ENCODE measurements at regions not wholly inside any gene's neighbourhood (a gene's known extent, or its start where the extent isn't known, plus 50 kb on each side); places are given as distances from the start of the nearest gene placed in this dataset.

DNA sequence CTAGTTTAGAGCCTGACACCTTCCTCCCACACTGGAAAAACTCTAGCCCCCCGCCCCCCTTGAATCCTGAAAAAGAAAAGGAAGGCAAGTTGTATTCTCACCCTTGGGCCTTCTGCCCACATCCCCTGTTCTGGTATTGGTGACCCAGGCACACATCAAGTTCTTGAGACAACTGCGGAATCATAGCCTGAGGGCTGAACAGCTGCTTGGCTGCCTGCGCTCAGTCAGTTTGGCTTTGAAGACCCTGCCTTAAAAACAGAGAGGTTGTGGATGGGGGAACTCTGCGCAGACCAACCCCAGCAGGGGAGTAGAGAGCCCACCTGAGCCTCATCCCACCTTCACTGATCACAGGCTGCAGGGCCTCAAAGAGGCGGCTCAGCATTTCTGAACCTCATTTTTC is 229.2 kb downstream of the ANAPC1 start:
- no peaks in the 10 kb centered on the region for H3K36me3 ChIP-seq (ENCODE audit: control insufficient read depth, insufficient read depth, low read length)
- peaks cover 22% of the 10 kb centered on the region for H3K4me1 ChIP-seq (ENCODE audit: control insufficient read depth, insufficient read depth, low read length)
- no CpG with 5 or more reads among the region's 5 CpGs for WGBS (ENCODE audit: insufficient coverage, low lambda C conversion rate)
- DNase-seq: no peak
- no peak overlapping the region for H3K27ac ChIP-seq (ENCODE audit: low read length)
- no peak overlapping the region for H3K4me3 ChIP-seq (ENCODE audit: low read length)
- H3K9me3 ChIP-seq (ENCODE audit: control insufficient read depth, low read depth, low read length): peaks cover 4% of the 10 kb centered on the region
- no peaks in the 10 kb centered on the region for H3K27me3 ChIP-seq (ENCODE audit: control insufficient read depth, insufficient read depth, low read length)

- H3K9me3 ChIP-seq (ENCODE audit: control insufficient read depth, low read depth, low read length): no peaks in the 10 kb centered on the region
- DNase-seq: no peak
- H3K27ac ChIP-seq (ENCODE audit: low read length): peak overlapping the region; percentile 43
- H3K36me3 ChIP-seq (ENCODE audit: control insufficient read depth, insufficient read depth, low read length): no peaks in the 10 kb centered on the region
- no CpG with 5 or more reads among the region's 9 CpGs for WGBS (ENCODE audit: insufficient coverage, low lambda C conversion rate)
- H3K4me1 ChIP-seq (ENCODE audit: control insufficient read depth, insufficient read depth, low read length): peaks cover 28% of the 10 kb centered on the region
- no peaks in the 10 kb centered on the region for H3K27me3 ChIP-seq (ENCODE audit: control insufficient read depth, insufficient read depth, low read length)
- H3K4me3 ChIP-seq (ENCODE audit: low read length): no peak overlapping the region
These were observed 227.6 kb downstream of the ANAPC1 start for GRCh38 chr2:111656436-111656835.

DNA sequence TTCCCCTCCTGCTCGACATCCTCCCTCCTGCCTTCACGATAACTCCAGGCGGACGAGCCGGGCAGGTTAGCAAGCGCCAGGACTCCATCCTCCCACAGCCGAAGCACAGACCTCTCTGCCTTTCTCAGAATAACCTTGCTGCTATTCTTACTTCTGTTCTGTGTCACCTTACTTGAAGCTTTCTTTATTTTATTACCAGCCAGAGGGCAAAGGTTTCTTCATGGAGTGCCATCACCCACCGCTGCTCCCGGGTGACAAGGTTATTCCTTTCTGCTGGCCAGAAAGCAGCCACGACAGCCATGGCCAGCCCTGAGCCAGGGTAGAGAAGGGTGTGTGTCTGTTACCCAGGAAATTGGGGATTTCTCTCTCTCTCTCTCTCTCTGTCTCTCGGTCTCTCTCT is 227.1 kb downstream of the ANAPC1 start:
- peak overlapping the region; percentile 43 for H3K27ac ChIP-seq (ENCODE audit: low read length)
- no peak overlapping the region for H3K4me3 ChIP-seq (ENCODE audit: low read length)
- H3K9me3 ChIP-seq (ENCODE audit: control insufficient read depth, low read depth, low read length): no peaks in the 10 kb centered on the region
- 20% methylated on average over 1 of the region's 11 CpGs for WGBS (ENCODE audit: insufficient coverage, low lambda C conversion rate)
- H3K4me1 ChIP-seq (ENCODE audit: control insufficient read depth, insufficient read depth, low read length): peaks cover 28% of the 10 kb centered on the region
- peak; percentile 58 to 85 for DNase-seq
- H3K27me3 ChIP-seq (ENCODE audit: control insufficient read depth, insufficient read depth, low read length): no peaks in the 10 kb centered on the region
- H3K36me3 ChIP-seq (ENCODE audit: control insufficient read depth, insufficient read depth, low read length): no peaks in the 10 kb centered on the region

DNA sequence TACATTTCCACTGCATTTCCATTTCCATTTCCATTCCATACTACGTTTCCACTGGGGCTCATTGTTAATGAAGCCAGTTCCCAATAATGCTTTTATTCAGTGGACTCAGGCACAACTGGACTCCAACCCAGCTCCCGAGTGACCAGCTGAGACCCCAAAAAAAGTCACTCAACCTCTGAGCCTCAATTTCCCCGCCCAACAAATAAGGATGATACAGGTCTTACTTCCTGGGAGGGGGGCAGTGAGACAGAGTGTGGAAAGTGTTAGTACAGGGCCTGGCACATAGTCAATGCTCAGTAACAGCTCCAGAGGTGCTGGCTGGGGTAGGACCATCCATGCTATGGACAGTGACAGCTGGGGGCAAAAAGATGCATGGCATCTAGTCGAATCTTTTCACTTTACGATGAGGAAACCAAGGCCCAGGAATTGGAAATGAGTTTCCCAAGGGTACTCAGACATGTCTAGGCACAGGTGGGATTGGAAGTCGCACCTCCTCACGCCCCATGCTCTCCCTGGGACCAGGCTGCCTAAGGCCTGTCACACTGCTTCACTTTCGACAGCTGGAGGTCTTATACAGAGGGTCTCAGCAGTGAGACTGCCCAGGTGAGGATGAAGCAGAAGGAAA is 226.5 kb downstream of the ANAPC1 start:
- peak overlapping the region; percentile 43 for H3K27ac ChIP-seq (ENCODE audit: low read length)
- H3K36me3 ChIP-seq (ENCODE audit: control insufficient read depth, insufficient read depth, low read length): no peaks in the 10 kb centered on the region
- DNase-seq: no peak
- H3K27me3 ChIP-seq (ENCODE audit: control insufficient read depth, insufficient read depth, low read length): no peaks in the 10 kb centered on the region
- H3K4me1 ChIP-seq (ENCODE audit: control insufficient read depth, insufficient read depth, low read length): peaks cover 28% of the 10 kb centered on the region
- WGBS (ENCODE audit: insufficient coverage, low lambda C conversion rate): no CpG with 5 or more reads among the region's 8 CpGs
- H3K9me3 ChIP-seq (ENCODE audit: control insufficient read depth, low read depth, low read length): no peaks in the 10 kb centered on the region
- no peak overlapping the region for H3K4me3 ChIP-seq (ENCODE audit: low read length)

DNA sequence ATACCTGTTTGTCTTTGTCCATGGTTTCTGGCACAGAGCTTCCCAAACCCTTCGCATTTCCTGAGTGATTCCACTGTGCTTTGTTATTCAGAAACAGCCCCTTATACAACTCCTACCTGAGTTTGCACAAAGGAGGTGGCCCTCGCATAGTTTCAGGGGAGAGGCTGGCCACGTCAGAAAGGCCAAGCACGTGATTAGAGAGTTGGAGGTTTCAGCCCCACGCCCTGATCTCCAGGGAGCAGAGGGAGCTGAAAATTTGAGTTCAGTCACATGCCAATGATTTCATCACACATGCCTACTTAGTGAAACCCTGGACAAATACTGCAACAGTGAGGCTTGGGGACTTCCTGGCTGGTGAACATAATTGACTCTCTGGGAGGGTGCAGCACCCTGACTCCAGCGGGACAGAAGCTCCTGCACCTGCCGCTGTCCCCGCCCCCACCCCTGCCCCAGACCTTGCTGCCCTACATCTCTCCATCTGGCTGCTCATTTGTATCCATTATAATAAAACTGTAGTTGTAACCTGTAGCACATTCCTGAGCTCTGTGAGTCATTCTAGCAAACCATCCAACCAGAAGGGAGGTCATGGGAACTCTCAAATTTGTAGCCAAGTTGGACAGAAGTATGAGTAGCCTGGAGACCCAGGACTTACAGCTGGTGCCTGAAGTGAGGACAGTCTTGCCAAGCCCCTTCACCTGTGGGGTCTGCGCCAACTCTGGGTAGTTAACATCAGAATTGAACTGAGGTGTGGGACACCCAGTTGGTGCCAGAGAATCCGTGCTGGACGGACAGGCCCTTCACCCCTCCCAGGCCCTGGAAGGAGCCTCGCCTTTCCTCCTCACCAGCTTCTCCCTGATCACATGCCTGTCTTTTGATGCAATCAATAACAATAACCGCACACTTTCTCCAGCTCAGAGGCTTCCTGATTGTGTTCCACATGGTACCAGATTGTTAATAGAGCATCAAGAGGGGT is 224.3 kb downstream of the ANAPC1 start:
- Histone ChIP-seq H3K4me1 (ENCODE audit: control insufficient read depth, insufficient read depth, low read length) (peaks cover 28% of the 10 kb centered on the region), H3K27me3 (ENCODE audit: control insufficient read depth, insufficient read depth, low read length) (no peaks in the 10 kb centered on the region), H3K9me3 (ENCODE audit: control insufficient read depth, low read depth, low read length) (no peaks in the 10 kb centered on the region), H3K4me3 (ENCODE audit: low read length) (no peak overlapping the region), H3K27ac (ENCODE audit: low read length) (peak overlapping the region; percentile 93), H3K36me3 (ENCODE audit: control insufficient read depth, insufficient read depth, low read length) (no peaks in the 10 kb centered on the region)
- DNase-seq: peak; percentile 91 to 98
- no CpG with 5 or more reads among the region's 13 CpGs for WGBS (ENCODE audit: insufficient coverage, low lambda C conversion rate)

DNA sequence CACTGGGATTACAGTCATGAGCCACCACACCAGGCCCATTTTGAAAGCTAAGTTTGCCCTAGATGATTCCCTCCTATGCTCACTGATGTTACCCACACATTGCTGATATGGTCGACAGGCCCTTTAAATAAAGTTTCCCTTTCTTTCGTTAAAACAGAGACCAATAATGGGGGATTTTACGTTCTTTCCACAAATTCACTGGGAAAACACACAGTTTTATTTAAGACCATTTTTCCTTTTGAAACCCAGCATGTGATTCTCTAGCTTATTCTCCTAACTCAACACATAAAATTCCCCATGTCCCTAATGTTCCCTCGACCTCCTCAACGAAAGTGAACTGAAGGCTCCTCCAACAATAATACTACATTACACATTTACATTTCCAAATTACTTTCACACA is 223.2 kb downstream of the ANAPC1 start:
- WGBS (ENCODE audit: insufficient coverage, low lambda C conversion rate): 96% methylated on average over 5 of the region's 5 CpGs
- H3K36me3 ChIP-seq (ENCODE audit: control insufficient read depth, insufficient read depth, low read length): no peaks in the 10 kb centered on the region
- H3K27me3 ChIP-seq (ENCODE audit: control insufficient read depth, insufficient read depth, low read length): no peaks in the 10 kb centered on the region
- peaks cover 28% of the 10 kb centered on the region for H3K4me1 ChIP-seq (ENCODE audit: control insufficient read depth, insufficient read depth, low read length)
- no peak overlapping the region for H3K4me3 ChIP-seq (ENCODE audit: low read length)
- no peak overlapping the region for H3K27ac ChIP-seq (ENCODE audit: low read length)
- no peak for DNase-seq
- no peaks in the 10 kb centered on the region for H3K9me3 ChIP-seq (ENCODE audit: control insufficient read depth, low read depth, low read length)

DNA sequence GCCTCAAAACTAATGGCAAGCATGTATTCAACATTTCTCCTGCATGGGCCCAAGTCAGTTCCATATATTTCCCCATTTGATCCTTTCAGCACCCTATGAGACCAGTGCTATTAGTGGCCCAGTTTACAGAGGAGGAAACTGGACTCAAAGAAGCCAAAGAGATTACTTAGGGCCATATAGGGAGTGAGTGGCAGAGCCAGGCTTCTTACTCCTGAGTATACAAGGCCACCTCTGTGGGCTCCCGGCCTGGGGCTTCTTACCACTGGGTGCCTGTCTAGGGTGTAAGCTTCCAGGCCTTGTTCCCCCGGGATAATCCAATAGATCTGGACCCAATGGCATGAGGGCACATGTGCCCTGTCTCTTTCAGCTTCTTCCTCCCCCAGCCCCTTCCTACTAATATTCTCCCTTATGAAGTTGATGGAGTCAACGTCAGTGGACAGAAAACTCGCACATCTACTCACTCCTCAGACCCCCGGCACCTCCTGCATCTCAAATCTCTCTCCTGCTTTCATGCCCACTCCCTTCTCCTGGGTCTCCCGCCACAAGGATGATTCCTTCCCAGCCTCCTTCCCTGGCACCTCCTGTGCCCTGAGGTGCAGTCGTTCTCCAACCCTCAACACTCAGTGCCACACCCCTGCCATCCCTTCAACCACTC is 222.6 kb downstream of the ANAPC1 start:
- no peaks in the 10 kb centered on the region for H3K9me3 ChIP-seq (ENCODE audit: control insufficient read depth, low read depth, low read length)
- no peak overlapping the region for H3K4me3 ChIP-seq (ENCODE audit: low read length)
- no peak overlapping the region for H3K27ac ChIP-seq (ENCODE audit: low read length)
- no peaks in the 10 kb centered on the region for H3K36me3 ChIP-seq (ENCODE audit: control insufficient read depth, insufficient read depth, low read length)
- 100% methylated on average over 1 of the region's 7 CpGs for WGBS (ENCODE audit: insufficient coverage, low lambda C conversion rate)
- H3K4me1 ChIP-seq (ENCODE audit: control insufficient read depth, insufficient read depth, low read length): peaks cover 26% of the 10 kb centered on the region
- no peaks in the 10 kb centered on the region for H3K27me3 ChIP-seq (ENCODE audit: control insufficient read depth, insufficient read depth, low read length)
- no peak for DNase-seq

- peaks cover 19% of the 10 kb centered on the region for H3K4me1 ChIP-seq (ENCODE audit: control insufficient read depth, insufficient read depth, low read length)
- 86% methylated on average over 1 of the region's 6 CpGs for WGBS (ENCODE audit: insufficient coverage, low lambda C conversion rate)
- no peaks in the 10 kb centered on the region for H3K27me3 ChIP-seq (ENCODE audit: control insufficient read depth, insufficient read depth, low read length)
- no peaks in the 10 kb centered on the region for H3K9me3 ChIP-seq (ENCODE audit: control insufficient read depth, low read depth, low read length)
- no peak for DNase-seq
- H3K4me3 ChIP-seq (ENCODE audit: low read length): no peak overlapping the region
- H3K36me3 ChIP-seq (ENCODE audit: control insufficient read depth, insufficient read depth, low read length): no peaks in the 10 kb centered on the region
- no peak overlapping the region for H3K27ac ChIP-seq (ENCODE audit: low read length)
These were observed 221.8 kb downstream of the ANAPC1 start for GRCh38 chr2:111662039-111662770.

GRCh38 chr2:111662771-111663470 is 221.1 kb downstream of the ANAPC1 start:
- H3K27me3 ChIP-seq (ENCODE audit: control insufficient read depth, insufficient read depth, low read length): no peaks in the 10 kb centered on the region
- peaks cover 15% of the 10 kb centered on the region for H3K4me1 ChIP-seq (ENCODE audit: control insufficient read depth, insufficient read depth, low read length)
- no peak overlapping the region for H3K27ac ChIP-seq (ENCODE audit: low read length)
- no CpG with 5 or more reads among the region's 7 CpGs for WGBS (ENCODE audit: insufficient coverage, low lambda C conversion rate)
- H3K9me3 ChIP-seq (ENCODE audit: control insufficient read depth, low read depth, low read length): no peaks in the 10 kb centered on the region
- no peak for DNase-seq
- H3K36me3 ChIP-seq (ENCODE audit: control insufficient read depth, insufficient read depth, low read length): no peaks in the 10 kb centered on the region
- no peak overlapping the region for H3K4me3 ChIP-seq (ENCODE audit: low read length)
